ENCODE measurements at regions not wholly inside any gene's neighbourhood (a gene's known extent, or its start where the extent isn't known, plus 50 kb on each side); places are given as distances from the start of the nearest gene placed in this dataset.

GRCh38 chr20:12535770-12536169 lies 473.0 kb upstream of the SPTLC3 start:
- TF ChIP-seq CTCF (optimal IDR thresholded peaks at IDR 0.05 in 1 of 3, IDR thresholded peaks at IDR 0.05 in 1 of 3, conservative IDR thresholded peaks at IDR 0.05 in 1 of 3; ENCODE audit: extremely low read depth in 1 of 3, insufficient read depth in 2 of 3, low read length in 3 of 3) (no peak), EZH2 (IDR thresholded peaks at IDR 0.05; ENCODE audit: low read length) (no peak)
